RWPE1 (cell line): ENCODE measurements at regions not wholly inside any gene's neighbourhood (a gene's known extent, or its start where the extent isn't known, plus 50 kb on each side); places are given as distances from the start of the nearest gene placed in this dataset.

Experiments
- CTCF ChIA-PET: fragments of 350-600 bp; sonication (Branson Sonifier 250); formaldehyde crosslinking; extraction: SDS; loops from one replicate; lab custom pipeline; 2021; lab: Yijun Ruan, JAX
- POLR2A ChIA-PET: fragments of 400-600 bp; formaldehyde crosslinking; extraction: SDS; loops from one replicate; lab custom pipeline; 2020; ENCODE audit warnings: antibody characterized with exemption; ENCODE audit not compliant: low non-redundant PET; lab: Yijun Ruan, JAX
- DNase-seq: peaks from one replicate; pipeline ENCODE4 v3.0.0; 2012; ENCODE audit warnings: low spot score
- H3K27ac ChIP-seq: fragments of 450-650 bp; 2 replicates; pipeline ENCODE4 v1.5.1; 2017
- CTCF ChIP-seq: fragments of 450-650 bp; conservative IDR thresholded peaks from 2 replicates; pipeline ENCODE4 v1.5.1; 2017; ENCODE audit warnings: low read depth, mild to moderate bottlenecking

DNA sequence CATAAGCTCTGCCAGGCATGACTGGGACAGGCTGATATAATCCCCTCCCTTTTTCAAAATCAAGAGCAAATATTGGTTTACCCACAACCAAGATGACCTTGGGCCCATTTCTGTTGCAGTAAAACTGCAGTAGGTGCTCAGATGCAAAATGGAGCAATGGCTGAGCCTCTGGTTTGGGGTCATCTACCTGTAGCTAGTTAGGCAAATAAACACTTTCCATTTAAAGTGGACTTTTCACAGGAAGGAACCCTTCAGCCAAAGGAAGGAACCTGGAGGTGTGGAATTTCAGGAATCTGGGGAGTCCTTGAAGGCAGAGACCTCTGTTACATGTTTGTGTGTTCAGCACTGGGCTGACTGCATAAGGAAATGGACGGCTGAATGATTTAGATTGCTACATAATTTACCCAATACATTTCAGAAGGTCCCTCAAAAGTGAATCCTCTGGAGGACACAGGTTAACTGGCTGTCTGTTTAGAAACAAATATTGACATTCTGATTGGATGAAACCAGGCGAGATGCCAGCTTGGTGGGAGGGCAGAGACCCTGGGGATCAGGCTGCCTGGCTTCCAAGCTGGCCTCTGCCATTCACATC is 170.1 kb upstream of the ZNF618 start:
- CTCF ChIA-PET, result interaction anchor here (0.7 kb wide), 1 partner anchor 24 kb away, joined by 5 read pairs; no protein-coding TSS in a partner anchor
- POLR2A ChIA-PET, result no interaction called here
- DNase-seq, result no peak
- no peak overlapping the region for H3K27ac ChIP-seq
- no peak for TF ChIP-seq CTCF

DNA sequence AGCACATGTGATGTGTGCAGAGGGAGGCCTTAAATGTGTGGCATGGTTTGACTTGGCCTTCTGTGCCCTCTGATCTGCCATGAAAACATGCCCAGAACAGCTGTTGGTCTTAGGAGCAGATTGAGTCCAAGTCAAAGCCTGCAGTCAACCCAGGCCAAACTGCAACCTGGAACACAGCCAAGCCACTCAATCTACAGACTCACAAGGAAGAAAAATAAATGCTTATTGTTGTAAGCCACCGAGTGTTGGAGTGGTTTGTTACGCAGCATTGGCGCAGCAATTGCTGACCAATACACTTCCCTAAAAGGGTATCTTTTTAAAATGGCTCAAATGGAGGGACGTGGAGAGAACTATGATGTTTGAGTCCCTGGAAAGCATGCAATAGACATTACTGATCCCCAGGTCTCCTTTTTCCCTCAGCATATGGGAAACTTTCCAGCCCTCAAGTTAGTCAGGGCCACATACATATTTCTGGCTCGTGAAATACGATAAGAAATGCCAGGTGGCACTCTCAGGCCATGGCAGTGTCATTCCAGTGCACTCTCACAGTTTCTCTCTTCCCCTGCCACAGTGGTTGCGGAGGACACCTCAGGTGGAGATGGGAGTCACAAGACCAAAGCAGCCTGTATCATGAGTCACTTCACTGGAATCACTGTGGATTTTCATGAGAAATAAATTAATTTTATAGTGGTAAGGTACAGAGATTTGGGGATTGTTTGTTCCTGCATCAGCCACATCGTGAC is 168.0 kb upstream of the ZNF618 start:
- no peak for TF ChIP-seq CTCF
- no peak overlapping the region for H3K27ac ChIP-seq
- DNase-seq, result no peak
- ChIA-PET POLR2A (interaction anchor here (0.7 kb wide), 1 partner anchor 33 kb away, joined by 3 read pairs; no protein-coding TSS in a partner anchor), CTCF (no interaction called here)

- TF ChIP-seq CTCF, result no peak
- ChIA-PET POLR2A (interaction anchor here (0.7 kb wide), 1 partner anchor 33 kb away, joined by 3 read pairs; no protein-coding TSS in a partner anchor), CTCF (interaction anchor here (1.4 kb wide), 1 partner anchor 98 kb away, joined by 4 read pairs; no protein-coding TSS in a partner anchor)
- no peak for DNase-seq
- H3K27ac ChIP-seq, result no peak overlapping the region
Measured at GRCh38 chr9:113708821-113709713, 167.0 kb upstream of the ZNF618 start.

DNA sequence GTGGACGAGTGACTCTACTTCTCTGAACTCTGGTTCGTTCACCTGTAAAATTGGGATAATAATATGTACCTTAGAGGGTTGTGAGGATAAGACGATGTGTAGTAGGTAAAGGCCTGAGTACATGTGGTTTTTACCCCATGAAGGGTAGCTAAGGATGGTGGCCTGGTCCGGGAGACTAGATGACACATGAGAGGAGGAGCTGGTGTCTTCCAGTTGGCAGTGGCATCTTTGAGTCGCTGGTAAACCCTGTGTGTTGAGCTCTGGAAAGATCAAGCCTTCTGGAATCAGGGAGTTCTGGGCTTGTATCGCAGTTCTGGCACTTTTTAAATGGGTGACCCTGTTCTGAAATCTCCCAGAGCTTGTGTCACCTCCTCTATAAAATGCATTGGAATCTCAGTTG is 166.4 kb upstream of the ZNF618 start:
- ChIA-PET CTCF (interaction anchor here (1.4 kb wide), 1 partner anchor 98 kb away, joined by 4 read pairs; no protein-coding TSS in a partner anchor), POLR2A (no interaction called here)
- DNase-seq, result no peak
- TF ChIP-seq CTCF, result no peak
- H3K27ac ChIP-seq, result no peak overlapping the region

GRCh38 chr9:113711251-113711650 is 164.9 kb upstream of the ZNF618 start:
- no peak overlapping the region for H3K27ac ChIP-seq
- POLR2A ChIA-PET, result no interaction called here
- no peak for TF ChIP-seq CTCF
- no peak for DNase-seq
- CTCF ChIA-PET, result interaction anchor here (0.6 to 0.9 kb wide), 2 partner anchors 29 to 129 kb away, joined by 4 to 6 read pairs; no protein-coding TSS in a partner anchor

DNA sequence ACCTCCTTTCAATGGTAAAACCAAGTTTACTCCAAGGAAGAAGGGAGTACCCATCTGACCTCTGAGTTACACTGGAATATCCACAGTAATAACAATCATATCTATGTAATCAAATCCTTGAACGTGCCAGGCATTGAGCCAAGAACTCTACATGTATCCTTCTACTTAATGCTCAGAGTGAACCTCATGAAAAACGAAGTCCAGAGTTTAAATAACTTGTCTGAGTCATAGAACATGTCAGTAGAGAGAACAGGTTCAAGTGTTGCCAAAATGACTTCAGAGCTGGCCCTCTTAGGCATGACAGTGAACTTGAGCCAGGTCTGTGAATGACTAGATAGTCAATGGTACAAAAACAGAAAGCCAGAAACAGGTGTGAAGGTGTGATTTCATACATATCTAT is 164.1 kb upstream of the ZNF618 start:
- peak; percentile 22 for DNase-seq
- ChIA-PET CTCF (interaction anchor here (0.6 kb wide), 1 partner anchor 26 kb away, joined by 4 read pairs; no protein-coding TSS in a partner anchor), POLR2A (no interaction called here)

More for the DNA sequence above, 164.1 kb upstream of the ZNF618 start:
- H3K27ac ChIP-seq, result no peak overlapping the region
- TF ChIP-seq CTCF, result no peak
